Parathyroid adenoma (tissue), 2 donors: ENCODE measurements at regions not wholly inside any gene's neighbourhood (a gene's known extent, or its start where the extent isn't known, plus 50 kb on each side); places are given as distances from the start of the nearest gene placed in this dataset.

Experiments used
- H2AFZ ChIP-seq: fragments of 300-600 bp; sonication (generic); one replicate; pipeline ENCODE4 v1.7.0; 2017; ENCODE audit warnings: antibody characterized with exemption, mild to moderate bottlenecking
- H3K27ac ChIP-seq: fragments of 300-600 bp; sonication (generic); one replicate; pipeline ENCODE4 v1.7.0; 2017
- H3K27me3 ChIP-seq: fragments of 300-600 bp; sonication (generic); one replicate; pipeline ENCODE4 v1.7.0; 2017; ENCODE audit warnings: low read length; ENCODE audit not compliant: control insufficient read depth, insufficient read depth
- H3K36me3 ChIP-seq: fragments of 300-600 bp; sonication (generic); one replicate; pipeline ENCODE4 v1.7.0; 2017; ENCODE audit warnings: low read length; ENCODE audit not compliant: control insufficient read depth, insufficient read depth
- H3K4me1 ChIP-seq: fragments of 300-600 bp; sonication (generic); one replicate; pipeline ENCODE4 v1.7.0; 2017; ENCODE audit warnings: control low read depth
- H3K4me2 ChIP-seq: fragments of 300-600 bp; sonication (generic); one replicate; pipeline ENCODE4 v1.7.0; 2017; ENCODE audit warnings: low read length
- H3K4me3 ChIP-seq: fragments of 300-600 bp; sonication (generic); one replicate; pipeline ENCODE4 v1.7.0; 2017; ENCODE audit warnings: low read depth, low read length
- H3K79me2 ChIP-seq: fragments of 300-600 bp; sonication (generic); one replicate; pipeline ENCODE4 v1.7.0; 2017; ENCODE audit warnings: control low read depth
- H3K9ac ChIP-seq: fragments of 300-600 bp; sonication (generic); one replicate; pipeline ENCODE4 v1.7.0; 2017; ENCODE audit warnings: mild to moderate bottlenecking
- H3K9me3 ChIP-seq: fragments of 300-600 bp; sonication (generic); one replicate; pipeline ENCODE4 v1.7.0; 2017; ENCODE audit warnings: low read length; ENCODE audit not compliant: control insufficient read depth
- TF ChIP-seq, protein P1 (sequence below): fragments of 300-600 bp; sonication (generic); IDR thresholded peaks from one replicate; pipeline ENCODE4 v1.7.0; 2017; ENCODE audit warnings: antibody characterized with exemption, mild to moderate bottlenecking
- donor health status: primary hyperparathyroidism.

GRCh38 chr3:182729903-182730674, 63.2 kb upstream of the ATP11B start:
- Histone ChIP-seq H3K79me2 (no peaks in the 10 kb centered on the region), H3K36me3 (no peaks in the 10 kb centered on the region), H3K4me1 (no peaks in the 10 kb centered on the region), H3K9me3 (no peaks in the 10 kb centered on the region), H3K9ac (no peak overlapping the region), H2AFZ (peak overlapping the region; percentile 0), H3K4me2 (no peak overlapping the region), H3K4me3 (no peak overlapping the region), H3K27ac (no peak overlapping the region), H3K27me3 (no peaks in the 10 kb centered on the region)
- TF ChIP-seq, protein P1, sequence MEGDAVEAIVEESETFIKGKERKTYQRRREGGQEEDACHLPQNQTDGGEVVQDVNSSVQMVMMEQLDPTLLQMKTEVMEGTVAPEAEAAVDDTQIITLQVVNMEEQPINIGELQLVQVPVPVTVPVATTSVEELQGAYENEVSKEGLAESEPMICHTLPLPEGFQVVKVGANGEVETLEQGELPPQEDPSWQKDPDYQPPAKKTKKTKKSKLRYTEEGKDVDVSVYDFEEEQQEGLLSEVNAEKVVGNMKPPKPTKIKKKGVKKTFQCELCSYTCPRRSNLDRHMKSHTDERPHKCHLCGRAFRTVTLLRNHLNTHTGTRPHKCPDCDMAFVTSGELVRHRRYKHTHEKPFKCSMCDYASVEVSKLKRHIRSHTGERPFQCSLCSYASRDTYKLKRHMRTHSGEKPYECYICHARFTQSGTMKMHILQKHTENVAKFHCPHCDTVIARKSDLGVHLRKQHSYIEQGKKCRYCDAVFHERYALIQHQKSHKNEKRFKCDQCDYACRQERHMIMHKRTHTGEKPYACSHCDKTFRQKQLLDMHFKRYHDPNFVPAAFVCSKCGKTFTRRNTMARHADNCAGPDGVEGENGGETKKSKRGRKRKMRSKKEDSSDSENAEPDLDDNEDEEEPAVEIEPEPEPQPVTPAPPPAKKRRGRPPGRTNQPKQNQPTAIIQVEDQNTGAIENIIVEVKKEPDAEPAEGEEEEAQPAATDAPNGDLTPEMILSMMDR, result no peak

DNA sequence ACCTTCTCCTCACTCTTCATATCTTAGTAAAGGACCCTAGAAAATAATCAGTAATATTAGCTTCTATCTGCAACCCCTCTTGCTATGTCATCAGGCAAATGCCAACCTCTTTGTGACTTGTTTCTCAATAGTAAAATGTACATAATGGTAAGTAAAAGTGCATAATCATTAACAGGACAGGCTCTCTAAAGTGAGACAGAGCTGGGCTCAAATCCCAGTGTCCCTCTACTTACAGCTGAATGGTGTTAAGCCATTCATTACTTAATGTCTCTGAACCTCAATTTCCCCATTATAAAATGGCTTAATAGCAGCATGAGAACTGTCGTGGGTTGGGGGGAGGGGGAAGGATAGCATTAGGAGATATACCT, 62.6 kb upstream of the ATP11B start:
- Histone ChIP-seq H2AFZ (peak overlapping the region; percentile 0), H3K79me2 (no peaks in the 10 kb centered on the region), H3K27ac (no peak overlapping the region), H3K4me3 (no peak overlapping the region), H3K9ac (no peak overlapping the region), H3K36me3 (no peaks in the 10 kb centered on the region), H3K27me3 (no peaks in the 10 kb centered on the region), H3K4me2 (no peak overlapping the region), H3K9me3 (no peaks in the 10 kb centered on the region), H3K4me1 (no peaks in the 10 kb centered on the region)
- TF ChIP-seq, protein P1, result no peak

DNA sequence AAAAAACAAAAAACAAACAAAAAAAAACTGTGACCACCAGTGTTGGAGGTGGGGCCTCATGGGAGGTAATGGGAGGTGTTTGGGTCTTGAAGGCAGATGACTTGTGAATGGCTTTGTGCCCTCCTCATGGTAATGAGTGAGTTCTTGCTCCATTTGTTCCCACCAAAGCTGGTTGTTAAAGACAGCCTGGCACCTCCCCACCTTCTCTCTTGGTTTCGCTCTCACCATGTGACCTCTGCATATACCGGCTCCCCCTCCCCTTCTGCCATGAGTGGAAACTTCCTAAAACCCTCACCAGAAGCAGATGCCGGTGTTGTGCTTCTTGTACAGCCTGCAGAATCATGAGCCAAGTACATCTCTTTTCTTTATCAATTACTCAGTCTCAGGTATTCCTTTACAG, 61.5 kb upstream of the ATP11B start:
- Histone ChIP-seq H3K4me1 (no peaks in the 10 kb centered on the region), H3K36me3 (no peaks in the 10 kb centered on the region)

DNA sequence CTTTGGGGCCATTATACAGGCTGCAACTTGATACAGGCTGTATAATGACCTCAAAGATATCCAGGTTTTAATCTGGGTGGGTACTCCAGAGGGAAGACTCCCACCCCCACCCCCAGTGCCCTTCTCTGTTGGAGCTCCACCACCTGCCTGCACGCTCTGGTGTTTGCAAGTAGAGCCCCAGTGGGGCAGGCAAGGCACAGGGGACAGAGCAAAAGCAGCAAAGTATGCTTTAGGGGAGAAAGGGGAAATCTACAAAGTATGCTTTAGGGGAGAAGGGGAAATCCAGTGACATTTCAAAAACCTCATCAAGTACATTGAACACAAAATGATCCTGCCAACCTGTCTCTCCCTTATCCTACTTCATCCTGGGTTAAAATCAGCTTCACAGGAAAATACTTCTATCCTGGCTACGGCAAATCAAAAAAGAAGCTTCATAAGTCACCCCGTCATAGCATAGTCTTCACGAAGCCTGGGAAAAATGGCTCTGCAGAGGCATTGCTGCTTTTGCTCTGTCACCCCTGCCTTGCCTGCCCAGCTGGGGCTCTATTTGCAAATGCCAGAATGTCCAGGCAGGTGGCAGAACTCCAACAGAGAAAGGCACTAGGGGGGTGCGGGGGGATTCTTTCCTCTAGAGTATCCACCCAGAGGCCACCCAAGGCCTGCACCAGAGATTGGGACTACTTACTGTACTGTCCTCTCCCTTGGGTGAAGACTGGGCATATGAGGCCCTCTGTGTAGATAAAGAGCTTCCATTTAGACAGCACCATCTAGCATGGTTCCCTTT, 60.9 kb upstream of the ATP11B start:
- Histone ChIP-seq H3K9ac (no peak overlapping the region), H3K36me3 (no peaks in the 10 kb centered on the region), H3K27me3 (no peaks in the 10 kb centered on the region), H3K4me1 (no peaks in the 10 kb centered on the region), H3K4me2 (no peak overlapping the region), H3K79me2 (no peaks in the 10 kb centered on the region), H3K9me3 (no peaks in the 10 kb centered on the region), H3K27ac (no peak overlapping the region), H2AFZ (no peak overlapping the region), H3K4me3 (no peak overlapping the region)
- TF ChIP-seq, protein P1, result no peak

More for the DNA sequence above, 61.5 kb upstream of the ATP11B start:
- H3K27me3 ChIP-seq, result no peaks in the 10 kb centered on the region
- no peaks in the 10 kb centered on the region for H3K79me2 ChIP-seq
- H3K27ac ChIP-seq, result no peak overlapping the region
- TF ChIP-seq, protein P1, result no peak
- H2AFZ ChIP-seq, result no peak overlapping the region
- H3K9ac ChIP-seq, result no peak overlapping the region
- H3K4me2 ChIP-seq, result no peak overlapping the region
- no peaks in the 10 kb centered on the region for H3K9me3 ChIP-seq
- H3K4me3 ChIP-seq, result no peak overlapping the region
